ENCODE measurements at regions not wholly inside any gene's neighbourhood (a gene's known extent, or its start where the extent isn't known, plus 50 kb on each side); places are given as distances from the start of the nearest gene placed in this dataset.

DNA sequence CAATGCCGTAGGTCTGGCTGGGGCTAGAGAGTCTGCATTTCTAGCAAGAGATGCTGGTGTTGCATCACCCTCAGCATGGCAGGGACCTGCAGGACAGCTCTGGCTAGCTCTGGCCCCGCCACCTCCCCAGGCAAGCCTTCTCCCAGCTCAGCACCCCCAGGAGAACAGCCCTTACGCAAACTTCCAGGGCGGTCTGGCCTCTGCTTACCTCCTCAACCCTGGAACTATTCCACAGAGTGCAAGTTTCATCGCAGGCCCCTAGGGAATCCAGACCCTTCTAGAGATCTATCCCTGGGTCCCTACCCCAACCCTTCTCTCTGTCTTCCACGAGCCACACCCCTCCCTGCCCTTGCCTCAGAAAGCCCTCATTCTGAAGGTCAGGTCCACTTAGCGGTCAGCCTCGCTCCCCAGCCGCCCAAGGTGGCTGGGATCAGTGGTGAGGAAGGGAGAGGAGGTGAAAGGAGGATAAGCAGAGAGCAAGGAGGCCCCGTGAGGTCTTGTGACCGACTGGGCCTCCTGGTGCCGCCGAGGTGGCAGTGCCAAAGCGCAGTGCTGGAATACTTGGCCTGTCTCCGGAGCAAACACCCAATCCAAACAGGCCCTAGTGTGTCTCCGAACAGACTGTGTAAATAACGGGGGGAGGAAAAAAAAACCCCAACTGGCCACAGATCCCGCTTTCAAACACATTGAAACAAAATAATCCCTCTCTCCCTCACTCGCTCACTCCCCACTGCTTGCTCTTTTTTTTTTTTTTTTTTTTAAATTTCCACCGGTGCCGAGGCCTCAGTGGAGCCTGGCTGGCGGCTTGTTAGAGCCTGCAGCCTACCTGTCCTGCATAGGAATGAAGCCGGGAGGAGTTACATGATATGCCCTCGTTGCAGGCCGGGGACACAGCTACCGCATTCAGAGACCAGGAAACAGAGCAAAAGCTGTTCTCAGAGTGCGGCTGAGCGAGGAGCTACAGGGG is 380.9 kb downstream of the SOX9 start:
- Histone ChIP-seq H3K9ac (replicated peaks; ENCODE audit: extremely low read depth, insufficient read depth, low read length) (no peak overlapping the region), H3K4me3 (replicated peaks in 1 of 3; ENCODE audit: insufficient read depth in 1 of 3, low read depth in 1 of 3, low read length in 3 of 3) (no peak overlapping the region), H3K27me3 (ENCODE audit: control insufficient read depth in 2 of 2, insufficient read depth in 2 of 2, low read length in 2 of 2) (no peaks in the 10 kb centered on the region), H4K20me1 (replicated peaks; ENCODE audit: control insufficient read depth, extremely low read depth, insufficient read depth, low read length) (no peaks in the 10 kb centered on the region), H3K27ac (ENCODE audit: insufficient read depth, low read depth, low read length) (no peak overlapping the region), H3K9me1 (replicated peaks; ENCODE audit: control insufficient read depth, extremely low read depth, insufficient read depth, low read length) (no peaks in the 10 kb centered on the region), H3K4me1 (ENCODE audit: control insufficient read depth, extremely low read depth, insufficient read depth, low read length) (no peaks in the 10 kb centered on the region), H3K4me2 (ENCODE audit: insufficient read depth, low read length) (no peak overlapping the region), H3K36me3 (ENCODE audit: control insufficient read depth in 2 of 2, extremely low read depth in 1 of 2, insufficient read depth in 2 of 2, low read length in 2 of 2) (no peaks in the 10 kb centered on the region), H3K9me3 (replicated peaks; ENCODE audit: control insufficient read depth, insufficient read depth, low read length) (peaks cover 2% of the 10 kb centered on the region), H3K79me2 (ENCODE audit: control insufficient read depth, insufficient read depth, low read length) (no peaks in the 10 kb centered on the region), H2AFZ (ENCODE audit: low read depth, low read length) (no peak overlapping the region)
- FAIRE-seq (no peak), DNase-seq (ENCODE audit: low read depth, low spot score) (no peak)
- intact Hi-C loops (cut with micrococcal nuclease) = no loop called here
- CTCF ChIA-PET = interaction anchor here (1.5 kb wide), 1 partner anchor 55 kb away, joined by 3 read pairs; no protein-coding TSS in a partner anchor
- dilution Hi-C loops (cut with MboI; ENCODE audit: extremely low pct_ligation_motif_present, low sequenced_read_pairs) = no loop called here
- no TSS peak for BruUV-seq (replicated peaks)
- POLR2A ChIA-PET = no interaction called here
- TF ChIP-seq EZH2 (IDR thresholded peaks at IDR 0.05; ENCODE audit: borderline replicate concordance, low read depth, low read length, severe bottlenecking) = no peak

DNA sequence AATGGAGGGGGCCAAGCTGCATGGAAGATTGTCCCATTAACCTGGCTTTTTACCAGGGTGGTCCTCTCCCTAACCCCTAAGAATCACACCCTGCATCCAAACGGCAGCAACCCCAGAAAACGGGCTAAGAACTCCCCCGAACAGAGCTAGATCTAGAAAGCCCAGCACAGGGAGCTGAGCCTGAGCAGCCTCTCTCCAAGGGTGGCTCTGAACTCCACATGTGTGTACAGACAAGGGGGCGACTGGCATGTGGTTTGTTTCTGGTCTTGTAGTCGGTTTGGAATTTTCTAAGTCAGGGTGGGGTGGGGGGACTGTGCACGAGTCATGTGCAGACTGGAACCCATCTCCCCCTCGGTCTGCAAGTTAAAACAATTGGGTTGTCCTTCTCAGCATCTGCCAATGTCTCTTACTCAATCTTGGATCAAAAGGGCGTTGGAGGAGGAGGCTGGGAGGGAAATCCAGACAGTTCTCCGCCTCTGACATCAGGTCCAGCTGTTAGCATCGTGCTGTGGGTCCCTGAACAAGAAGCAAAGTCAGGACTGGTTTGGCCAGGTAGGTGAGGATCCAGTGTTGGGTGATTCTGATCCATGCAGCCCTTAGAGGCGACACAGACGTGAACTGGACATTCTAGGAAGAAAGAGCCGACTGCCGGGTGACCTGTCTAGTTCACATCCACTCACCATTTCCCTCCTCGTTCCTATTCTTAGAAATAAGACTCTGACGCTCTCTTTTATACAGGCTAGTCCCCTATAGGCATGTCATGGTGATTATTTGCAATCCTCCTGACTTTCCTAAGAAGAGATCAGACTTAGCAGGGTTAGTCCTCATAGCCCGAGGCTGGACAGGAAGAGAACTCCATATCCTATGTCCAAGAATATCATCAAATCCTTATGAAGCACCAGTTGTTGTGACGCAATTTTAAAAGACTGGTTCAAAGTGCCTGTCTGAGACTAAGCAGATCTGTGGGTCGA is 381.8 kb downstream of the SOX9 start:
- BruUV-seq (replicated peaks) = no TSS peak
- no peak overlapping the region for H2AFZ ChIP-seq (ENCODE audit: low read depth, low read length)

More for the DNA sequence above, 381.8 kb downstream of the SOX9 start:
- no peak overlapping the region for H3K4me3 ChIP-seq (replicated peaks in 1 of 3; ENCODE audit: insufficient read depth in 1 of 3, low read depth in 1 of 3, low read length in 3 of 3)
- H3K9me1 ChIP-seq (replicated peaks; ENCODE audit: control insufficient read depth, extremely low read depth, insufficient read depth, low read length) = no peaks in the 10 kb centered on the region
- POLR2A ChIA-PET = no interaction called here
- H3K9ac ChIP-seq (replicated peaks; ENCODE audit: extremely low read depth, insufficient read depth, low read length) = no peak overlapping the region
- dilution Hi-C loops (cut with MboI; ENCODE audit: extremely low pct_ligation_motif_present, low sequenced_read_pairs) (no loop called here), intact Hi-C loops (cut with micrococcal nuclease) (no loop called here)
- no peak overlapping the region for H3K4me2 ChIP-seq (ENCODE audit: insufficient read depth, low read length)
- no peak overlapping the region for H3K27ac ChIP-seq (ENCODE audit: insufficient read depth, low read depth, low read length)
- H3K27me3 ChIP-seq (ENCODE audit: control insufficient read depth in 2 of 2, insufficient read depth in 2 of 2, low read length in 2 of 2) = no peaks in the 10 kb centered on the region
- FAIRE-seq = no peak
- H3K79me2 ChIP-seq (ENCODE audit: control insufficient read depth, insufficient read depth, low read length) = no peaks in the 10 kb centered on the region
- no peaks in the 10 kb centered on the region for H4K20me1 ChIP-seq (replicated peaks; ENCODE audit: control insufficient read depth, extremely low read depth, insufficient read depth, low read length)
- TF ChIP-seq FOS (IDR thresholded peaks at IDR 0.05; ENCODE audit: borderline replicate concordance, insufficient read depth, low read length) = no peak
- no peak for DNase-seq (ENCODE audit: low read depth, low spot score)
- H3K9me3 ChIP-seq (replicated peaks; ENCODE audit: control insufficient read depth, insufficient read depth, low read length) = peaks cover 2% of the 10 kb centered on the region
- no peaks in the 10 kb centered on the region for H3K4me1 ChIP-seq (ENCODE audit: control insufficient read depth, extremely low read depth, insufficient read depth, low read length)
- H3K36me3 ChIP-seq (ENCODE audit: control insufficient read depth in 2 of 2, extremely low read depth in 1 of 2, insufficient read depth in 2 of 2, low read length in 2 of 2) = no peaks in the 10 kb centered on the region
- CTCF ChIA-PET = interaction anchor here (1.5 kb wide), 1 partner anchor 54 kb away, joined by 3 read pairs; no protein-coding TSS in a partner anchor
